ENCODE measurements at regions not wholly inside any gene's neighbourhood (a gene's known extent, or its start where the extent isn't known, plus 50 kb on each side); places are given as distances from the start of the nearest gene placed in this dataset.

GRCh38 chr21:32167513-32167912 lies 111.3 kb downstream of the MIS18A start:
- DNase-seq (no peak), ATAC-seq (no peak)
- Histone ChIP-seq H4K20me1 (ENCODE audit: low read length) (no peaks in the 10 kb centered on the region), H3K4me3 (ENCODE audit: low read length) (no peak overlapping the region), H3K36me3 (ENCODE audit: low read depth, low read length) (no peaks in the 10 kb centered on the region), H3K79me2 (ENCODE audit: low read length) (no peaks in the 10 kb centered on the region), H3K9me3 (ENCODE audit: low read length) (no peaks in the 10 kb centered on the region), H3K4me1 (ENCODE audit: insufficient read depth, low read length) (no peaks in the 10 kb centered on the region), H2AFZ (ENCODE audit: low read length) (no peak overlapping the region), H3K27ac (ENCODE audit: low read length) (no peak overlapping the region), H3K27me3 (ENCODE audit: low read length) (peaks cover 59% of the 10 kb centered on the region), H3K9ac (ENCODE audit: low read length) (no peak overlapping the region), H3K4me2 (ENCODE audit: low read length) (no peak overlapping the region), H3K9me2 (replicated peaks; ENCODE audit: low read length) (no peaks in the 10 kb centered on the region), H3F3A (ENCODE audit: low read length, unreplicated experiment) (no peaks in the 10 kb centered on the region)
- TF ChIP-seq EZH2phosphoT487 (IDR thresholded peaks at IDR 0.05; ENCODE audit: borderline replicate concordance, low read length) (no peak), CTCF (conservative IDR thresholded peaks at IDR 0.05; ENCODE audit: low read depth, low read length) (no peak), EZH2 (IDR thresholded peaks at IDR 0.05; ENCODE audit: low read length, unreplicated experiment) (no peak)
- POLR2A ChIA-PET (ENCODE audit: unreplicated experiment): no interaction called here
- CTCF ChIA-PET: no interaction called here
- intact Hi-C loops (cut with micrococcal nuclease): no loop called here
- no TSS peak for BruUV-seq (replicated peaks)

GRCh38 chr21:32163386-32163785 lies 115.5 kb downstream of the MIS18A start:
- no peak for TF ChIP-seq EZH2phosphoT487 (IDR thresholded peaks at IDR 0.05; ENCODE audit: borderline replicate concordance, low read length)
- no peak for TF ChIP-seq CTCF (conservative IDR thresholded peaks at IDR 0.05; ENCODE audit: low read depth, low read length)
- TF ChIP-seq EZH2 (IDR thresholded peaks at IDR 0.05; ENCODE audit: low read length, unreplicated experiment): no peak
- POLR2A ChIA-PET (ENCODE audit: unreplicated experiment): no interaction called here
- no peak overlapping the region for H3K27ac ChIP-seq (ENCODE audit: low read length)
- H3K36me3 ChIP-seq (ENCODE audit: low read depth, low read length): no peaks in the 10 kb centered on the region
- H2AFZ ChIP-seq (ENCODE audit: low read length): no peak overlapping the region
- DNase-seq (no peak), ATAC-seq (no peak)
- H3K9me3 ChIP-seq (ENCODE audit: low read length): no peaks in the 10 kb centered on the region
- H3K4me3 ChIP-seq (ENCODE audit: low read length): no peak overlapping the region
- H3K9me2 ChIP-seq (replicated peaks; ENCODE audit: low read length): no peaks in the 10 kb centered on the region
- BruUV-seq (replicated peaks): no TSS peak
- H3K79me2 ChIP-seq (ENCODE audit: low read length): no peaks in the 10 kb centered on the region
- intact Hi-C loops (cut with micrococcal nuclease): no loop called here
- no peak overlapping the region for H3K9ac ChIP-seq (ENCODE audit: low read length)
- no peaks in the 10 kb centered on the region for H4K20me1 ChIP-seq (ENCODE audit: low read length)
- H3K4me1 ChIP-seq (ENCODE audit: insufficient read depth, low read length): no peaks in the 10 kb centered on the region
- H3F3A ChIP-seq (ENCODE audit: low read length, unreplicated experiment): no peaks in the 10 kb centered on the region
- peaks cover 59% of the 10 kb centered on the region for H3K27me3 ChIP-seq (ENCODE audit: low read length)
- CTCF ChIA-PET: no interaction called here
- no peak overlapping the region for H3K4me2 ChIP-seq (ENCODE audit: low read length)

- ATAC-seq (no peak), DNase-seq (no peak)
- Histone ChIP-seq H3K4me1 (ENCODE audit: insufficient read depth, low read length) (no peaks in the 10 kb centered on the region), H3K4me3 (ENCODE audit: low read length) (no peak overlapping the region), H3F3A (ENCODE audit: low read length, unreplicated experiment) (no peaks in the 10 kb centered on the region), H3K36me3 (ENCODE audit: low read depth, low read length) (no peaks in the 10 kb centered on the region), H3K27ac (ENCODE audit: low read length) (no peak overlapping the region), H3K27me3 (ENCODE audit: low read length) (peaks cover 60% of the 10 kb centered on the region), H2AFZ (ENCODE audit: low read length) (no peak overlapping the region), H3K4me2 (ENCODE audit: low read length) (no peak overlapping the region), H3K9me3 (ENCODE audit: low read length) (no peaks in the 10 kb centered on the region), H3K79me2 (ENCODE audit: low read length) (no peaks in the 10 kb centered on the region), H3K9ac (ENCODE audit: low read length) (no peak overlapping the region), H3K9me2 (replicated peaks; ENCODE audit: low read length) (no peaks in the 10 kb centered on the region), H4K20me1 (ENCODE audit: low read length) (no peaks in the 10 kb centered on the region)
- CTCF ChIA-PET: no interaction called here
- no TSS peak for BruUV-seq (replicated peaks)
- POLR2A ChIA-PET (ENCODE audit: unreplicated experiment): no interaction called here
- TF ChIP-seq CTCF (conservative IDR thresholded peaks at IDR 0.05; ENCODE audit: low read depth, low read length) (no peak), EZH2 (IDR thresholded peaks at IDR 0.05; ENCODE audit: low read length, unreplicated experiment) (no peak), EZH2phosphoT487 (IDR thresholded peaks at IDR 0.05; ENCODE audit: borderline replicate concordance, low read length) (no peak)
- intact Hi-C loops (cut with micrococcal nuclease): no loop called here
These were observed 116.0 kb downstream of the MIS18A start for GRCh38 chr21:32162727-32163320.
